MV-4-11 (cell line): ENCODE measurements at regions not wholly inside any gene's neighbourhood (a gene's known extent, or its start where the extent isn't known, plus 50 kb on each side); places are given as distances from the start of the nearest gene placed in this dataset.
"Not testable (repeated sequence)": the region's sequence is repeated elsewhere in the genome, so short reads cannot be mapped to it uniquely, and the experiment has no call there.

ENCODE experiments used
- DNase-seq: peaks from one replicate; lab custom pipeline; 2025; lab: John Stamatoyannopoulos, UW

DNA sequence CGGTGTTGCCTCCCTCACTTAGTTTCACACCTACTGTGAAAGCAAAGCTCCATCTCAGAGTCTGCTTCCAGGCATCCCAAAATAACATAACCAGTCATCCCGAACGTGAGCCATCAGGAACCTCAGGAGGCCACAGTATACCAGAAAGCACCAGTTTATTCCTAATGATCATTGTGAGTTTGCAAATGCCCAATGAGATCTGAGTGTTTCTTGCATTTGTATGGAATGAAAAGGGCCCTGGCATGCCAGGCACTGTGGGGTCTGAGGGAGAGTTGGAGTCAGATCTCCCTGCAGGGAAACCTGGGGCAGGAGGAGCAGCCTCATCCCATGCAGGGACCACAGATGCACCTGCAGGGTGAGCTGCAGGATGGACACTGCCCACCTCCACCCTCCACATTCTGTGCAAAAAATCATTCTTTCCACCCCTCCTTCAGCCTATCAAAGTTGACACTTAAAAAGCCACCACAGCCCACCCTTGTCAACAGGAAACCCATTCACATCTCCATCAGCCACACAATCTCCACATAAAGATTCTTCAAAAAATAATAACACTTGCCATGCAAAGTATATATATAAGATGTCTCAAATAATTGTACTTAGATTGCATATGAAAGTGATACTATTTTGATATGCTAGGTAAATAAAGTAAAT lies 112.3 kb downstream of the GGTLC2 start:
- not testable (repeated sequence) for DNase-seq

DNA sequence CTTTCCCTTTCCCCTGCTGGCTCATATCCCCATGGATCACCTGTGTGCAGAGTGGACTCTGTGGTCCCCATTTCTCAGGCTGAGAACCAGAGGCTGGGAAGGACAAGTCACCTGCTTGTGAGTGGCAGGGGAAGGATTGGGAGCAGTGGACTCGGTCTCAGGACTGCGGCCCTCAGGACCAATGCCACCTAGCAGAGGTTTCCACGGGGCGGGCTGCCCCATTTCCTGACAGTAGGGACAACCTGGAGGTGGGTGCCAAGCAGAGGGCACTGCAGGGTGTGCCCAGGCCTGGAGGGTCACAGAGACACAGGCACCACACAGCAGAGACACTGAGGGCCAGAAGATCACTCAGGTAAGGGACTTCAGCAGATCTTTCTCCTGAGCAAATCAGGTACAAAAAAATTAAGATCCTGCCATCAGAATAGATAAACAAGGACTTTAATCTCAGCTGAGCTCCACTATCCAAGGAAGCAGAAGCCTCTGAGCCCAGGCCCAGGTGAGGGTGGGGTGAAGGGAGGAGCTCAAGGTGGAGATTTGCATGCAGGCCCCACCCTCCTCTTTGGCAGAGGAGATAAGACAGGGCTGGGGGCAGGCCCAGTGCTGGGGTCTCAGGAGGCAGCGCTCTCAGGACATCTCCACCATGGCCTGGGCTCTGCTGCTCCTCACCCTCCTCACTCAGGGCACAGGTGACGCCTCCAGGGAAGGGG lies 113.8 kb downstream of the GGTLC2 start:
- DNase-seq: not testable (repeated sequence)

DNA sequence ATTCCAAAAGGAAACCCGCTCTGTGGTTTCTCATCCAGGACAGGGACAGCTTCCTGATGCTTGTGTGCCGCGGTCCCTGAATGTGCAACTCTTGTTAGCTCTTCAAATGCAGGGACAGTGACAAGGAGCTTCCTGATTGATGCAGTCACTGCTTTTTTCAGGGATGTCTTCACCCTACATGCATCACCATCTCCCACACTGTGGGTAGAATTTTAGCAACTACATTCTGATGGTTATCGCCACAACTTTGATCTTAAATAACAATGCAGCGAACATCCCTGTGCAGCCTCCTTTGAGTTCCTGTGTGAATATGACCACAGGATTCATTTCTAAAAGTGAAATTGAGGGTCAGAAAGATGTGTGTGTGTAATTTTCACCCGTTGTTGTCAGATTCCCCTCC lies 115.0 kb downstream of the GGTLC2 start:
- no peak for DNase-seq

DNA sequence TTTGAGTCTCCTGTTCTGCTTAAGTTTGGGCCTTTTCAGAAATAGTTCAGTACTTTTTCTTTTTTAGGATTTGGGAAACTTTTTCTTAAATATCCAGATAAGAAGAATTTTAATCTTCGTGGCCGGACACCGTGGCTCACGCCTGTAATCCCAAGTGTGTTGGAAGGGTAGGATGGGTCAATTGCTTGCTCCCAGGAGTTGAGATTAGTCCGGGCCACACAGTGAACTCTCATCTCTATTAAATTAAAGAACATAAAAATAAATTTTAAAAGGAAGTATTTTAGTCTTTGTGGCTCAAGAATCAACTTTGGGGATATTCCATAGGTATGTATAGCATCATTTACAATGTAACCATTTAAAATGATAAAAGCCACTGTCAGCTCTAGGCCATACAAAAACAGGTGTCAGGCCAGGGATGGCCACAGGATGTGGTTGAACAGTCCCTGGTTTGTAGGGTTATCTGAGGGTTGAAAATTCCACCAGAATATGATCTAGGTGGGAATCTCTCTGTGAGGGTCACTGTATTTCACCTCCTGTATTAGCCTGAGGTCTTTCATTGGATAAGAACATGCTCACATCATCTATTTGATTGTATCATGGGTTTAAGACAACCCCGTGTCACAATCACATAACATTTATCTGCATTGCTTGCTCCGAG lies 115.6 kb downstream of the GGTLC2 start:
- no peak for DNase-seq

DNA sequence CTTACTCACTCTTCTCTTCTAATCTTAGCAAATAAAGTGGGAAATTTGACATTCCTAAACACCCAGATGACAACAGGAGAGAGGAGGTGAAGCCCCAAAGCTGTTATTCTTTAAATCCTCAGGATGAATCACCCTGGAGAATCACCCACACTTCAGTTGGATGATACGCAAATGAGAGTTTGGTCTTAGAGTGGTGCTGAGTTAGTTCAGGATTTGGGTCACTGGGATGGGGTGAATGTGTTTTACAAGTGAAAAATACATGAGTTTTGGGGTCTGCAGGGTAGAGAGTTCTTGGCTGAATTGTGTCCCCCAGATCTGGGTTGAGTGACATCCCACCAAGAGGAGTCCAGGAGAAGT lies 117.2 kb downstream of the GGTLC2 start:
- DNase-seq: no peak

DNA sequence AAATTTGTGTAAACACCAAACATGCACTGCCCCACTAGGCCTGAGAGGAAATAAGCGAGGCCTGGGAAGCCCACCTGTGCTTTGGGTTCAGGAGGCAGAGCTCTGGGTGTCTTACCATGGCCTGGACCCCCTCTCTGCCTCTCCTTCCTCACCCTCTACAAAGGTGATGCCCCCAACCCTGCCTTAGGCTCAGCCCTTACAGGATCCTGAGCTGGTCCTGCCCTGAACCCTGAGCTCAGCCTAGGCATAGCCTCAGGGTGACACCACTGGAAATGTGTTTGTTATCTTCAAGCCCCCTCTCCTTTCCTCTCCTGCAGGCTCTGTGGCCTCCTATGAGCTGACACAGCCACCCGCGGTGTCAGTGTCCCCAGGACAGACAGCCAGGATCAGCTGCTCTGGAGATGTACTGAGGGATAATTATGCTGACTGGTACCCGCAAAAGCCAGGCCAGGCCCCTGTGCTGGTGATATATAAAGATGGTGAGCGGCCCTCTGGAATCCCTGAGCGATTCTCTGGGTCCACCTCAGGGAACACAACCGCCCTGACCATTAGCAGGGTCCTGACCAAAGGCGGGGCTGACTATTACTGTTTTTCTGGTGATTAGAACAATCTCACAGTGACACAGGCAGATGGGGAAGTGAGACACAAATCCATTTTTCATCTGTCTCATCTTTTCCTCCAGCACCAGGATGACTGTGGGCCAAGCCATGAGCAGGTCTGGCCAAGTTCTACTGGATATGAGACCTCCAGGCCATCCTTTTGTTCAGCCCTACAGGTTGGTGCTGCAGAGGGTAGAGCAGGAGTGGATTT lies 117.8 kb downstream of the GGTLC2 start:
- no peak for DNase-seq

DNA sequence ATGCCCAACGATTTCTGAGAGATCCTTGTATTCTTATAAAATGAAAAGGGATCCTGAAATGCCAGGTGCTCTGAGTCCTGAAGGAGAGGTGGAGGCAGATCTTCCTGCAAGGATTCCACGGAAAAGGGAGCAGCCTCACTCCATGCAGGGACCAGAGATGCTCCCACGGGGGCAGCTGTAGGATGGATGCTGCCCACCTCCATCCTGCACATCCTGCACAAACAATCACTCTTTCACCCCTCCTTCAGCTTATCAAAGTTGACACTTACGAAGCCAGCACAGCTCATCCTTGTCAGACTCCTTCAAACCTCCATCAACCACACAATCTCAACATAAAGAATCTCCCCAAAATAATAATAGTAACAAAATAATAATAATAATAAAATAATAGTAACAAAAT lies 119.1 kb downstream of the GGTLC2 start:
- no peak for DNase-seq

DNA sequence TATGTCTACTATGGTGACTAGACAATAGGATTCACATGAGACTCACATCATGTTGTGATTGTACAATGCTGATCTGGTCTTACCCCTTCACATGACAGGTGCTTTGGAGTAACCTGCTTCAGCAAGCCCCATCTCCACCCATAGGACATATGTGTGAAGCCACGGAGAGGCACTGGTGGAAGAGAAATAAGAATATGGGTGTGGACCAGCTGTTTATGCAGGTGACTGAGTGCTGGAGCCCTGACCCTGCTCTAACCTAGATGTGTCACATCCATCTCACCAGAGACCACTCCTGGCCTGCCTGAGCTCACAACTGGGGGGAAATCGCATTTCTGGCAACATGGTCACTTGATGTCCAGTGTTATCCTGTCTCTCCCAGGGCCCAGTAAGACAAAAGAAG lies 119.7 kb downstream of the GGTLC2 start:
- DNase-seq: no peak

DNA sequence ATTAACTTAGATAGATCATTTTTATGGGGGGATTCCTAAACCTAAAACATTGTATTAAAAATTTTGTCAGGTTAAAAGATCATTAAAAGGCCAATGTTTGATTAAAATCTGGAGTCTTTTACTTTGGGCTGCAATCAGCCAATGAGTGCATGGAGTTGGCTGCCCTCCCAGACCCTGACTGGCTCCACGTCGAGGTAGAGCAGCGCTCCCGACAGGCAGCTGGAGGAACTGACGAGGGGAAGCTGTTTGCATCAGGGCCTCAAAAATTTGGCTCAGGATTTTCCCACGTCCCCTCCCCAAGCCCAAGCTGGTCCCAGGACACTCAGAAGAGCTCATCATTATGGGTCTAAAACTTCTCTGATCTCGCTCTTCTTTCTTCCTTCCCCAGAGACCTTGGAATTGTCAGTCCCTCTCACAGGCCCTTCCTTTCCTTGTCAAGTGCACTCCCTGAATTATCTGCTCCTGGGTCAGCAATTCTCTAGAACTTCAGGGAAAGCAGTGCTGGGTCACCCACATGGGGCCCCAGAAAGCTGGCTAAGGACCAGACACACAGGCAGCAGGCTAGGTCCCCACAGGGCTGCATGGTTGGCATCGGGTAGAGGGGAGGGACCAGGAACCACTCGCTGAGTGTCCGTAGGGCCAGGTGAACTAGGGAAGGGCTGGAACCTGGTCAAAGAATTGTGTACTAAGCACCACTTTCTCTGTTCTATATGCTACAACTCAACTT lies 119.6 kb upstream of the IGLL5 start:
- DNase-seq: no peak

DNA sequence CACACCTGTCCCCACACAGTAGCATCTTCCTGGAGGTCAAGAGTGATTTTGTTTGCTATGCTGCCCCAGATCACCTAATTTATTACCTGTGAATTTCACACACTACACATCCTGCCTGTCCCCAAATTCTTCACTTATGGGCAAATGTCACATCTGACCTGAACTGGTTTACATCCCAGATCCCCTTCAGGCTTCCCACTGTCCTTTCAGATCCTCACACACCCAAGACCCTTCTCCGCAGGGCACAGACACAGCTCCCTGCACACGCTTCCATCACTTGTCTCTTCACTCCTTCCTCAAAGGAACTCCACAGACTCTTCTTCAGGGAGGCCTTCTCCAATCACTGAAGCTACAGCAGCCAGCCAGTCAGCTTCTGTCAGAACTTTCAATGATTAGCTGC lies 118.7 kb upstream of the IGLL5 start:
- DNase-seq: no peak

DNA sequence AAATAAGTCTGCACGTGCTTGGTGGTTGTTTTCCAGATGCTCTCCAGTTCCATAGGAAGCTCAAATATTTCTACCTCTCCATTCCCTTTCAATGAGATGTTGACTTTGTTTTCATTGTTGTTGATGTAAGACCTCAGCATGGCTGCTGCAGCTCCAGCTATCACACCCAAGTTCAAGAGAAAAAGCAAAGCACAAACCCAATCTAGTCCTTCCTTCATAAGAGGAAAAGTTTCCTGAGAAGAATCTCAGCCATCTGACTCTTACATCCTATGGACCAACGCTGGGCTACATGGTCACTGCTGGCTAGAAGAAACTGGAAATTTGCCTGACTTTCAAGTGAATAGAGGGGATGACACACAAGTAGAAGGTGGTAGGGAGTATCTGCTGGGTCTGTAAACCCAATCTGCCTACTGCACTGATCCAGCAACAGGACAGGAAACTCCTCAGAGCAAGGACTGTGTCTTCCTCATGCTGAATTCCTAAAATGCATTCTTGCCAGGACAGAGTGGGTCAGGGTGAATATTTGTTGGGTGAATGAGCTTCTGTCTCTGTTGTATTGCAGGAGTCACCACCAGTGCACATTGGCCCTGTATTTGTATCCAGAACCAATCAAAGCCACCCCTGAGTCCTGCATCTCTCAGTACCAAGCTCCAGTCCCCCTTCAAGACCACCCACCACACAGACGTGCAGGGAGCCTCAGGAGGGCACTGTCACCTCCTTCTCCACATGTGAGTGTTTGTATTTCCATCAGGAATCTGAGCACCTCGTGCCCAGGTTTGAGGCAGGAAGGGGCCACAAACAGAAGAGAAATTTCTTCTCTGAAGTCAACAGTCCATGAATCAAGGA lies 118.0 kb upstream of the IGLL5 start:
- DNase-seq: no peak

DNA sequence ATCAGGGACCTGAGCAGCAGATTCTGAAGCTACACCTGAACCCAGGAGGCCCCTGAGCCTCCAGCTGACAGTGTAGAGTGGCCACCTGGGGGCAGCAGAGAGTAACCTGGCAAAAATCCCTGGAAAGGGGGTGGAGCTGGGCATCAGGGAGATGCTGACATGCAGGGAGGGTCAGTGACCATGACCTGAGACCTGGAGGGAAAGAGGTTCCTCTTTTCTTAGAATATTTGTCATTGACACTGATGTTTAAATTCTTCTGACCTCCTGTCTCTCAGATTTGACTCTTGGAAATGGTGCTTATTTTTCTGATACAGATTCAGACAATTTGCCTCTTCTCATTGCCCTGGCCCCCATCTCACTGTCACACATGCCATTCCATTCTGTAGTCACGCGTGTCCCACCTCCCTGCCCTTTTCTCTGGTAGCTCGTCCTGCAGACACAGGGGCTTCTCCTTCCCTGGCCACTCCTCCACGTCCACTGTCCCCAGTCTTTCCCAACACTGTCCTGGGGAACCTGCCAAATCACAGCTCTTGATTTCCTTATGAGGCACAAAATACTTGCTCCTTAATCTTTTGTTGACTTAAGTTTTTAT lies 117.2 kb upstream of the IGLL5 start:
- peak; percentile 7 for DNase-seq

DNA sequence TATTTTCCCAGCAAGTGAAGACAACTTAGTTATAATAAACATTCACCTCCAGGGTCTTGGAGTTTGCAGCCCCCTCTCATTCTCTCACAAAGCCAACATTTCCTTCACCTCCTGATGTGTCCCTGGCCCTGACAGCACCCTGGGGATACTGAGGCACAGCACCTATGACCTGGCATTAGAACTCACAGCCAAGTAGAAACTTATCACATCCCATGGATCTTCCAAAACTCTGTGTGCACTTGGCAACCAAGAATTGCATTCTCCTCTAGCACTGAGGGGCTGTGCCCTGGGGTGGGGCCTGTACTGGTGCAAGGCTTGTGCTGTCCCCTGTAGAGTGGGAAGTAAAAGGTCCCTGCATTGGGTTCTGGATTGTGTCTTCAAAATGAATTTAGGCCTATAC lies 116.7 kb upstream of the IGLL5 start:
- DNase-seq: no peak

DNA sequence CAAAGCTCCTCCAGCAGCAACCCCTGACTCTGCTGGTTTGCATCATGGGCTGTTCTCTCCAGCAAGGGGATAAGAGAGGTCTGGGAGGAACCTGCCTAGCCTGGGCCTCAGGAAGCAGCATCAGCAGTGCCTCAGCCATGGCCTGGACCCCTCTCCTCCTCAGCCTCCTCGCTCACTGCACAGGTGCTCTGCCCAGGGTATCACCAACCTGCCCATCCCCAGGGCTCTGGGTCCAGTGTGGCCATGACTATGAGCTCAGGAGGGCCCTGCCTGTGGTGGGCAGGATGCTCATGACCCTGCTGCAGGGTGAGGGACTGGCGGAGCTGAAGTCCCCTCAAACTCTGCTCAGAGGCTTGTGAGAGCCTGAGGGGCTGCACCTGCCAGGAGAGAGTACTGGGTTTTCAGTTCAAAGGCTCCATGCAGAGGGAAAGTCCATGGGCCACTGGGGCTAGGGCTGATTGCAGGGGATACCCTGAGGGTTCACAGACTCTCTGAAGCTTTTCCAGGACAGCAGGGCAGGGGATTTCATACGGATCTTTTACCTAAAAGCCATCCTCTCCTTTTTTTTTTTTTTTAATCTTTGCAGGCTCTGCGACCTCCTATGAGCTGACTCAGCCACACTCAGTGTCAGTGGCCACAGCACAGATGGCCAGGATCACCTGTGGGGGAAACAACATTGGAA lies 115.8 kb upstream of the IGLL5 start:
- DNase-seq: no peak

DNA sequence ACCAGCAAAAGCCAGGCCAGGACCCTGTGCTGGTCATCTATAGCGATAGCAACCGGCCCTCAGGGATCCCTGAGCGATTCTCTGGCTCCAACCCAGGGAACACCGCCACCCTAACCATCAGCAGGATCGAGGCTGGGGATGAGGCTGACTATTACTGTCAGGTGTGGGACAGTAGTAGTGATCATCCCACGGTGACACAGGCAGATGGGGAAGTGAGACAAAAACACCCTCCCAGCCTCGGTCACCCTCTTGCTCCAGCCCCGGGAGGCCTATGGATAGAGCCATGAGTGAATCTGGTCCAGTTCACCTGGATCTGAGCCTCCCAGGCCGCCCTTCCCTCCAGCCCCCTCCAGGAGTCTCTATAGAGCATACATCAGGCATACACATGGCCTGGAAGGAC lies 115.2 kb upstream of the IGLL5 start:
- DNase-seq: no peak

DNA sequence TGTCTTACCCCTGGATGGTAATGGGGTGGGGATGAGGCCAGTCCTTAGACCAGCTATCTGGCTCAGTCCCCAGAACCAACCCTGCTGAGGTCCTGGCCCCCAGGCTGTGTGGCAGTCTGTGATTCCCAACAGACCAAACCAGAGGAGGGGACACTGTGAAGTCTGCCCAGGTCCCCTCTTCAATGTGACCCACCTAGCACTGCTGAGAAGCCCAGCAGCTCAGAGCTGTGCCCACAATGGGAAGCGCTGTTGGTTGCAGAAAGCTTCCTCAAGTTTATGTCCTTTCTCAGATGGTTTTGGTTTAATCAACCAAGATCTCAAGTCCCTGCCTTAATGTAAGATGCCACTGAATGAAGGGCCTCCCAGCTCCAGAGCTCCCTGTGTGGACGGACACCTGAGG lies 114.7 kb upstream of the IGLL5 start:
- DNase-seq: no peak

DNA sequence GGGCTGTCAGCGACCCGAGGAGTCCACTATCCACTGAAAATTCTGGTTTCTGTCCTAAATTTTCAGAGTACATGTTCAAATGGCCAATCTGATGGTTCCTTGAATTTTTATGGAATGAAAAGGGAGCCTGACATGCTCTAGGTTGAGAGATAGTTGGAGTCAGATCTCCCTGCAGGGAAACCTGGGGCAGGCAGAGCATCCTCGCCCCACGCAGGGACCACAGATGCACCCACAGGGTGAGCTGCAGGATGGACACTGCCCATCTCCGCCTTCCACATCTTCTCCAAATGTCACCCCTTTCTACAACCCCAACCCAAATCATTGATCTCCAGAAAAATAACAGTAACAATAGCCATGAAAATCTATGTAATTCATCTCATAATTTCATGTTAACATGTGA lies 114.2 kb upstream of the IGLL5 start:
- no peak for DNase-seq

DNA sequence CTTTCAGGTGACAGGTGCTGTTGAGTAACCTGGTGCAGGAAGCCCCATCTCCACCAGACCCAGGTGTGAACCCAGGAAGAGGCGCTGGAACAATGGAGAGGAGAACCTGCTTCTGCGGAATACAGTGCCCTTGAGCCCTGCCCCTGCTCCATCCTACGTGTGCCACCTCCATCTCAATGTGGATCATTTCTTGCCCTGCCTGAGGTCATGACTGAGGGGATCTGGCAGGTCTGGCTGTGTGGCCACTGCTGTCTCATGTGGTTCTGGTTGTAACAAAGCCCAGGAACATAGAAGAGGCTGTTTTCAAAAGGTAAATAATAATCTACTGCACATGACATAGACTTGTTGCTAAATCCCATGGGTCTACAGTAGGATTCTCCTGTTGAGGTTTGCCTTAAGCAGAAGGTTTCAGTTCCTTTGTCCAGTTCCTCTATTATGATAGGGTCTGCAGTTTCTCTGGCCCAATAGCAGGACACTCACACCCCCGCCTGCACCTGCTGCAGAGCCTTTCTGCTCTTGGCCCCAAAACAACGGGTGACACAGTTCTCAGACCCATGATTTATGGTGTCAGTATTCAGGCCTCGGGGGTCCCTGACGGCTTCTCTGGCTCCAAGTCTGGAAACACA lies 113.5 kb upstream of the IGLL5 start:
- DNase-seq: peak; percentile 94

DNA sequence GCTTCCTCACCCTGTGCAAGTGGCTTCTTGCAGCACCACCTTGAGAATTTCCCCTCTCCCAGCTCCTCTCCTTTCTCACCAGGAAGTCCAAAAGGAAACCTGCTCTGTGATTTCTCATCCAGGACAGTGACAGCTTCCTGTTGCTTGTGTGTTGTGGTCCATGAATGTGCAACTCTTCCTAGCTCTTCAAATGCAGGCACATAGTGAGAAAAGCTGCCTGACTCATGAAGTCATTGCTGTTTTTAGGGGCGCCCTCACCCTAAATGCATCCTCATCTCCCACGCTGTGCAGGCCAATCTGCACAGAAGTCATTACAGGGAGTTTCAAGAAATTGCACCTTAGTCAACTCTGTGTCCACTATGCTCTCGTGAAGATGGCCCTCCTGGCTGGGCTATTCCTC lies 112.9 kb upstream of the IGLL5 start:
- DNase-seq: not testable (repeated sequence)

DNA sequence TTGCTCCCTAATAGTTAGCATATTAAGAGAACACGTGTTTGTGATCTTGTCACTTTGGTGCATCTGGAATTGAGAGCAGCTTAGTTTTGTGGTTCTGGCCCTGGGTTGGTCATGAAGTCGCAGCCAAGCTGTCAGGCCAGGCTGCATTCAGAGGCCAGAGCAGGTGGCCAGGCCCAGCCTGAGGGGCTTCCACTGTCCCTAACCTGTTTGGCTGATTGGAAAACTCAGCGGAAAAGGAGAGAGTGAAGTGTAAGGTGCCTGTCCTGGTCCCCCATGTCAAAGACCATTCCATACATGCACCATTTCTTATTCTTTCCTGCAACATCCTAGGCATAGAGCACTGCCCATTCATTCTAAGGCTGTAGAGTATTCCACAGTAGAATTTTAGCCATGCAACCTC lies 111.5 kb upstream of the IGLL5 start:
- no peak for DNase-seq
